ENCODE measurements at regions not wholly inside any gene's neighbourhood (a gene's known extent, or its start where the extent isn't known, plus 50 kb on each side); places are given as distances from the start of the nearest gene placed in this dataset.

- TF ChIP-seq EZH2 (IDR thresholded peaks at IDR 0.05; ENCODE audit: borderline replicate concordance) (no peak), CTCF (IDR thresholded peaks at IDR 0.05; ENCODE audit: poor library complexity) (no peak)
Measured at GRCh38 chr9:3151672-3152576, 308.0 kb upstream of the PUM3 start.
